Osteoblast (primary cell): ENCODE measurements at regions not wholly inside any gene's neighbourhood (a gene's known extent, or its start where the extent isn't known, plus 50 kb on each side); places are given as distances from the start of the nearest gene placed in this dataset.
"Not testable (repeated sequence)": the region's sequence is repeated elsewhere in the genome, so short reads cannot be mapped to it uniquely, and the experiment has no call there.

Source experiments
- DNase-seq: peaks from one replicate; pipeline ENCODE4 v3.0.0; 2011; ENCODE audit warnings: low spot score, mixed read lengths; ENCODE audit not compliant: insufficient read length; ENCODE audit errors: missing footprints
- H2AFZ ChIP-seq: 2 replicates; pipeline ENCODE4 v1.6.0; 2011; ENCODE audit warnings: mild to moderate bottlenecking, low read length
- H3K27ac ChIP-seq: 2 replicates; pipeline ENCODE4 v1.5.1; 2011; ENCODE audit warnings: mild to moderate bottlenecking, low read depth, low read length, moderate library complexity
- H3K27me3 ChIP-seq: 2 replicates; pipeline ENCODE4 v1.6.0; 2012; ENCODE audit warnings: mild to moderate bottlenecking, control low read depth, inconsistent platforms, low read length, moderate library complexity; ENCODE audit not compliant: insufficient read depth
- H3K36me3 ChIP-seq: 2 replicates; pipeline ENCODE4 v1.5.1; 2011; ENCODE audit warnings: mild to moderate bottlenecking, low read length, control low read depth, moderate library complexity; ENCODE audit not compliant: insufficient read depth
- H3K4me1 ChIP-seq: 2 replicates; pipeline ENCODE4 v1.5.1; 2011; ENCODE audit warnings: mild to moderate bottlenecking, low read length, control low read depth, moderate library complexity; ENCODE audit not compliant: insufficient read depth
- H3K4me2 ChIP-seq: 2 replicates; pipeline ENCODE4 v1.6.0; 2011; ENCODE audit warnings: mild to moderate bottlenecking, low read length; ENCODE audit not compliant: insufficient read depth
- H3K4me3 ChIP-seq: fragments of 200-600 bp; sonication (generic); 3 replicates; pipeline ENCODE4 v1.5.1; 2012; ENCODE audit warnings: mild to moderate bottlenecking, low read length, inconsistent platforms; ENCODE audit not compliant: insufficient read depth
- H3K79me2 ChIP-seq: 2 replicates; pipeline ENCODE4 v1.6.0; 2012; ENCODE audit warnings: mild to moderate bottlenecking, low read length, control low read depth, inconsistent platforms; ENCODE audit not compliant: insufficient read depth
- H3K9me3 ChIP-seq: 2 replicates; pipeline ENCODE4 v1.5.1; 2011; ENCODE audit warnings: low read depth, low read length, control low read depth
- H4K20me1 ChIP-seq: 2 replicates; pipeline ENCODE4 v1.6.0; 2012; ENCODE audit warnings: mild to moderate bottlenecking, low read length, control low read depth; ENCODE audit not compliant: insufficient read depth
- TF ChIP-seq, protein P1 (sequence below): IDR thresholded peaks from 2 replicates; pipeline ENCODE4 v1.5.1; 2011; ENCODE audit warnings: mild to moderate bottlenecking, low read depth, low read length, moderate library complexity; ENCODE audit errors: extremely low read depth

DNA sequence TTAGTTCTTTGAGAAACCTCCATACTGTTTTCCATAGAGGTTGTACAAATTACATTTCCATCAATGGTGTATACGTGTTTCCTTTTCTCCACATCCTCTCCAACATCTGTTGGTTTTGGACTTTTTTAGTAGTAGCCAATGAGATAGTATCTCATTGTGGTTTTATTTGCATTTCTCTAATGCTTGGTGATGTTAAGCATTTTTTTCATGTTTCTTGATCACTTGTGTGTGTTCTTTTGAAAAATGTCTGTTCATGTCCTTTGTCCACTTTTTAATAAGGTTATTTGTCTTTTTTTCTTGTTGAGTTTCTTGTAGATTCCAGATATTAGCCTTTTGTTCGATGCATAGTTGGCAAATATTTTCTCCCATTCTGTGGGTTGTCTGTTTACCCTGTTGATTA is 392.3 kb upstream of the ZEB2 start:
- Histone ChIP-seq H3K4me3 (no peak overlapping the region), H3K27me3 (no peaks in the 10 kb centered on the region), H4K20me1 (no peaks in the 10 kb centered on the region), H3K4me2 (no peak overlapping the region), H3K4me1 (no peaks in the 10 kb centered on the region), H3K79me2 (no peaks in the 10 kb centered on the region), H3K36me3 (no peaks in the 10 kb centered on the region), H3K9me3 (no peaks in the 10 kb centered on the region), H2AFZ (no peak overlapping the region), H3K27ac (no peak overlapping the region)
- TF ChIP-seq, protein P1, sequence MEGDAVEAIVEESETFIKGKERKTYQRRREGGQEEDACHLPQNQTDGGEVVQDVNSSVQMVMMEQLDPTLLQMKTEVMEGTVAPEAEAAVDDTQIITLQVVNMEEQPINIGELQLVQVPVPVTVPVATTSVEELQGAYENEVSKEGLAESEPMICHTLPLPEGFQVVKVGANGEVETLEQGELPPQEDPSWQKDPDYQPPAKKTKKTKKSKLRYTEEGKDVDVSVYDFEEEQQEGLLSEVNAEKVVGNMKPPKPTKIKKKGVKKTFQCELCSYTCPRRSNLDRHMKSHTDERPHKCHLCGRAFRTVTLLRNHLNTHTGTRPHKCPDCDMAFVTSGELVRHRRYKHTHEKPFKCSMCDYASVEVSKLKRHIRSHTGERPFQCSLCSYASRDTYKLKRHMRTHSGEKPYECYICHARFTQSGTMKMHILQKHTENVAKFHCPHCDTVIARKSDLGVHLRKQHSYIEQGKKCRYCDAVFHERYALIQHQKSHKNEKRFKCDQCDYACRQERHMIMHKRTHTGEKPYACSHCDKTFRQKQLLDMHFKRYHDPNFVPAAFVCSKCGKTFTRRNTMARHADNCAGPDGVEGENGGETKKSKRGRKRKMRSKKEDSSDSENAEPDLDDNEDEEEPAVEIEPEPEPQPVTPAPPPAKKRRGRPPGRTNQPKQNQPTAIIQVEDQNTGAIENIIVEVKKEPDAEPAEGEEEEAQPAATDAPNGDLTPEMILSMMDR: no peak
- DNase-seq: no peak

DNA sequence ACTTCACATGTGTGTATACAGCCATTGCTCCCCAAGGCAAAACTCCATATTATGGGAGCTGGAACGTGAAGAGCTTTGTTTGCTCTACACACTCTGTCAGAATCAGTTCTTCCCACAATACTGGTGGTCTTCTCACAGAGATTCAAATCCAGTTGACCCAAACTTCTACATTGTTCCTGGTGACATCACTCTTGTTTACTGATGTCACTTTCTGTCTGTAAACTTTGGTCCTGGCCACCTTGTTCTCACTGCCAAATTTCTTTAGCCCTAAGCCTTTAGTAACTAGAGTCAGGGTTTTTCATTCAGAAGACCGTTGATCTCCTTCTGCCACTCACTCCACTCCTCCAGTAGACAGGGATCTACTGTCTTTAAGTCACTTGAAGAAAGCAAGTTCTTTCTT is 386.0 kb upstream of the ZEB2 start:
- no peaks in the 10 kb centered on the region for H3K36me3 ChIP-seq
- H3K9me3 ChIP-seq: no peaks in the 10 kb centered on the region
- H4K20me1 ChIP-seq: no peaks in the 10 kb centered on the region
- H3K27ac ChIP-seq: no peak overlapping the region
- no peak overlapping the region for H3K4me2 ChIP-seq
- no peak overlapping the region for H3K4me3 ChIP-seq
- no peak overlapping the region for H2AFZ ChIP-seq
- no peaks in the 10 kb centered on the region for H3K27me3 ChIP-seq
- H3K4me1 ChIP-seq: no peaks in the 10 kb centered on the region
- DNase-seq: no peak
- TF ChIP-seq, protein P1: no peak
- no peaks in the 10 kb centered on the region for H3K79me2 ChIP-seq

DNA sequence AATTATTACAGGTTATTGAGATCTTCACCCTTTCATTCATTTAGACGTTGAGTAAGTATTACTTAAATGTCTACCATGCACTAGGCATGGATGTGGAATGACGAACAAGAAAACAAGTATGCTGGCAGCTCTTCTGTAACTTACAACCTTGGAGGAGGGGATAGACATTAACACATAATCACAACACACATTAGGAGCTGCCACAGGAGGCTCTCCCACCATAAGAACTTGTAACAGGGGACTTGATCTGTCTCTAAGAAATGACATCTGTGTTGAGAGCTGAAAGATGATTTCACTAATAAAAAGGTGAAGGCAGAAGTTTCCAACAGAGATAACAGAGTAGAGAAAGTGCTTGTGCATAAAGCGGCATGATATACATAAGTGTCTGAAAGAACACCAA is 384.7 kb upstream of the ZEB2 start:
- H3K36me3 ChIP-seq: no peaks in the 10 kb centered on the region
- no peak for DNase-seq
- H3K79me2 ChIP-seq: no peaks in the 10 kb centered on the region
- no peak overlapping the region for H2AFZ ChIP-seq
- H3K27ac ChIP-seq: no peak overlapping the region
- H3K4me3 ChIP-seq: no peak overlapping the region
- no peaks in the 10 kb centered on the region for H4K20me1 ChIP-seq
- no peaks in the 10 kb centered on the region for H3K4me1 ChIP-seq
- H3K4me2 ChIP-seq: no peak overlapping the region
- H3K9me3 ChIP-seq: no peaks in the 10 kb centered on the region
- no peaks in the 10 kb centered on the region for H3K27me3 ChIP-seq
- TF ChIP-seq, protein P1: no peak

DNA sequence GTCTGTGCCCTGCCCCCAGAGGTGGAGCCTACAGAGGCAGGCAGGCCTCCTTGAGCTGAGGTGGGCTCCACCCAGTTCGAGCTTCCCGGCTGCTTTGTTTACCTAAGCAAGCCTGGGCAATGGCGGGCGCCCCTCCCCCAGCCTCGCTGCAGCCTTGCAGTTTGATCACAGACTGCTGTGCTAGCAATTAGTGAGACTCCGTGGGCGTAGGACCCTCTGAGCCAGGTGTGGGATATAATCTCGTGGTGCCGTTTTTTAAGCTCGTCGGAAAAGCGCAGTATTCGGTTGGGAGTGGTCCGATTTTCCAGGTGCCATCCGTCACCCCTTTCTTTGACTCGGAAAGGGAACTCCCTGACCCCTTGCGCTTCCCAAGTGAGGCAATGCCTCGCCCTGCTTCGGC is 383.1 kb upstream of the ZEB2 start:
- not testable (repeated sequence) for H3K4me1 ChIP-seq, H3K27me3 ChIP-seq, DNase-seq

DNA sequence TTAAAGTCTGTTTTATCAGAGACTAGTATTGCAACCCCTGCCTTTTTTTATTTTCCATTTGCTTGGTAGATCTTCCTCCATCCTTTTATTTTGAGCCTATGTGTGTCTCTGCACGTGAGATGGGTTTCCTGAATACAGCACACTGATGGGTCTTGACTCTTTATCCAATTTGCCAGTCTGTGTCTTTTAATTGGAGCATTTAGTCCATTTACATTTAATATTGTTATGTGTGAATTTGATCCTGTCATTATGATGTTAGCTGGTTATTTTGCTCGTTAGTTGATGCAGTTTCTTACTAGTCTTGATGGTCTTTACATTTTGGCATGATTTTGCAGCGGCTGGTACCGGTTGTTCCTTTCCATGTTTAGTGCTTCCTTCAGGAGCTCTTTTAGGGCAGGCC is 381.5 kb upstream of the ZEB2 start:
- H3K27ac ChIP-seq: not testable (repeated sequence)

More for the DNA sequence above, 383.1 kb upstream of the ZEB2 start:
- H3K4me3 ChIP-seq, H2AFZ ChIP-seq, H3K9me3 ChIP-seq, H3K79me2 ChIP-seq, H3K4me2 ChIP-seq, H4K20me1 ChIP-seq, H3K36me3 ChIP-seq, H3K27ac ChIP-seq: not testable (repeated sequence)

More for the DNA sequence above, 381.5 kb upstream of the ZEB2 start:
- not testable (repeated sequence) for H3K4me3 ChIP-seq, H3K4me1 ChIP-seq, H3K79me2 ChIP-seq, H4K20me1 ChIP-seq, H3K36me3 ChIP-seq, DNase-seq, H3K9me3 ChIP-seq, H3K27me3 ChIP-seq, H2AFZ ChIP-seq, H3K4me2 ChIP-seq
